ENCODE measurements at regions not wholly inside any gene's neighbourhood (a gene's known extent, or its start where the extent isn't known, plus 50 kb on each side); places are given as distances from the start of the nearest gene placed in this dataset.

DNA sequence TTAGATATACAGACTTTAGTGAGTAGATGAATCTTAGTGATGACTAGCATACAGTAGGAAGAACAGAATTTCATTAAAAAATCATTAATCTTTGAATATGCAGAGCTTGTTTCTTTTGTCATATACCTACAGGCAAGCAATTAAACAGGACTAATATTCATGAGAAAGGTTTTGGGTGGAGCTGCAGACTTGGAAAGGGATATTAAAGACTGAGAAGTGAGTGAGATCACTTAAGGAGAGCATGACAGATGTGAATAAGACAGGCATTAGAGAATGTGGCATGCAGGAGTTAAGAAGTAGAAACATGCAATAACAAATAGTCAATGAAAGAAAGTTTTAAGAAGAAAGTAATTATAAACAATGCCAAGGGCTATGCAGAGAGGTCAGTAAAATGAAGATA is 187.7 kb downstream of the TMTC3 start:
- Mint-ChIP-seq H3K27ac (no peak overlapping the region), H3K4me1 (ENCODE audit: low read depth) (no peaks in the 10 kb centered on the region), H3K36me3 (ENCODE audit: low read depth) (no peaks in the 10 kb centered on the region), H3K27me3 (peaks cover 1% of the 10 kb centered on the region), H3K4me3 (no peak overlapping the region), H3K9me3 (no peaks in the 10 kb centered on the region)
- no peak for DNase-seq

DNA sequence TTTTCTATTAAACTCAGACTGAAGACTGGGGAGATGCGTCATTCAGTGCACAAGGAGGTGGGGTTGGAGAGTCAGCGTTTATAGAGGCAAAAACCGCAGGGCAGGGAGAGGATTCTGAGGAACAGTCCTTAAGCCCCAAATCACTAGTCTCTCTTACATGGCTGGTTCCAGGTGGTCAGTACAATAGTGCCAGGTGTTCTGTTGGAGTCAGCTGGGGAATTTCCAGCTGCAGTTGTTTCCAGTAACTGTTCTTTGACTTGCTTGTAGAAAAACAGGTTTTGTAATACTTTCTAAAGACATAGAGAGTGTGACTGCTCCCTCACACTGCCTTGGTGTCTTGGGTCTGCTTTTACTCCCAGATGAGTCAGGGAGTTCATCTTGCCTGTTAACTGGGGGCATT is 192.2 kb downstream of the TMTC3 start:
- H3K27me3 Mint-ChIP-seq: no peaks in the 10 kb centered on the region
- no peak overlapping the region for H3K4me3 Mint-ChIP-seq
- no peaks in the 10 kb centered on the region for H3K36me3 Mint-ChIP-seq (ENCODE audit: low read depth)
- H3K4me1 Mint-ChIP-seq (ENCODE audit: low read depth): no peaks in the 10 kb centered on the region
- H3K9me3 Mint-ChIP-seq: no peaks in the 10 kb centered on the region
- no peak for DNase-seq
- H3K27ac Mint-ChIP-seq: no peak overlapping the region

DNA sequence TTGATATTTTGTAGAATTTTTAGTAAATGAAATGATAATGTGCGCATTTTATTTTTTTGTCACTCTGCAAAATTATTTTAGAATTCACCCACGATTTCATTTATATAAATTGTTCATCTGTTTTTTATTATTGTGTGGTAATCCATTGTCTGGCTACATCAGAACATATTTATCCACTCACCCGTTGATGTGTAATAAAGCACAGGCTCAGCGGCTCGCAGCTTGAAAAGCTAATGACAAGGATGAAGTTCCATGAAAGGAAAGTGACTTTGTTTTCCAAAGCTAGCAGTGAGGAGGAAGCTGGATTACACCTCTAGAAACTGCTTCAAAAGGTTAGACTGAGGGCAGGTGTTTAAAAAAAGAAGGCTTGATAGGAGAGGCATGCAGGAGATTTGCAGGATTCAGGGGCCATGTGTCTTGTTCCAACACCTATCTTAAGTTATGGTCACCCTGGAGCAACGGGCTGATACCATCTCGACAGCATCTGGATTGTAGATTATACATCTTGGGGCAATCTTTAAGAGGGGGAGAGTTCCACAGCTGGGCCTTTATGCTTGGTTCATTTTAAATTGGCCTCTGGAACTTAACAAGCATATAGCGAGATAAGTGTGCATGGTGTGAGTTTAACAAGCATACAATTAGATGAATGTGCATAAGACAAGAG is 194.1 kb downstream of the TMTC3 start:
- Mint-ChIP-seq H3K4me1 (ENCODE audit: low read depth) (no peaks in the 10 kb centered on the region), H3K9me3 (no peaks in the 10 kb centered on the region), H3K27ac (no peak overlapping the region), H3K27me3 (no peaks in the 10 kb centered on the region), H3K4me3 (no peak overlapping the region), H3K36me3 (ENCODE audit: low read depth) (no peaks in the 10 kb centered on the region)
- no peak for DNase-seq

DNA sequence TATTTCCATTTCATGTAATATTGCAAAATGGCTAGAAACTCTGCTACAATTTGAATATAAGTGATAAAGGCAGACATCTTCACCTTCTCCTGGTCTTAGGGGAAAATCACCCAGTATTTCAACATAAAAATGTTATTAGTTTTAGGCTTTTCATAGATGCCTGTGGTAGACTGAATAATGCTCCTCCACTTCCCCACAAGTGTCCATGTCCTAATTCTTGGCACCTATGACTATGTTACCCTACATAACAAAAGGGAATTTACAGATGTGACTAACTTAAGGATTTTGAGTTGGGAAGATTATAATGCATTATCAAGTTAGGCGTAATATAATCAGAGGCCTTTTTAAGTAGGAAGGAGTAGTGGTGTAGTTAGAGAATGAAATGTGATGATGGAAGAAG is 196.4 kb downstream of the TMTC3 start:
- H3K9me3 Mint-ChIP-seq: no peaks in the 10 kb centered on the region
- H3K27me3 Mint-ChIP-seq: no peaks in the 10 kb centered on the region
- H3K4me1 Mint-ChIP-seq (ENCODE audit: low read depth): no peaks in the 10 kb centered on the region
- no peak overlapping the region for H3K27ac Mint-ChIP-seq
- no peaks in the 10 kb centered on the region for H3K36me3 Mint-ChIP-seq (ENCODE audit: low read depth)
- no peak overlapping the region for H3K4me3 Mint-ChIP-seq
- no peak for DNase-seq

DNA sequence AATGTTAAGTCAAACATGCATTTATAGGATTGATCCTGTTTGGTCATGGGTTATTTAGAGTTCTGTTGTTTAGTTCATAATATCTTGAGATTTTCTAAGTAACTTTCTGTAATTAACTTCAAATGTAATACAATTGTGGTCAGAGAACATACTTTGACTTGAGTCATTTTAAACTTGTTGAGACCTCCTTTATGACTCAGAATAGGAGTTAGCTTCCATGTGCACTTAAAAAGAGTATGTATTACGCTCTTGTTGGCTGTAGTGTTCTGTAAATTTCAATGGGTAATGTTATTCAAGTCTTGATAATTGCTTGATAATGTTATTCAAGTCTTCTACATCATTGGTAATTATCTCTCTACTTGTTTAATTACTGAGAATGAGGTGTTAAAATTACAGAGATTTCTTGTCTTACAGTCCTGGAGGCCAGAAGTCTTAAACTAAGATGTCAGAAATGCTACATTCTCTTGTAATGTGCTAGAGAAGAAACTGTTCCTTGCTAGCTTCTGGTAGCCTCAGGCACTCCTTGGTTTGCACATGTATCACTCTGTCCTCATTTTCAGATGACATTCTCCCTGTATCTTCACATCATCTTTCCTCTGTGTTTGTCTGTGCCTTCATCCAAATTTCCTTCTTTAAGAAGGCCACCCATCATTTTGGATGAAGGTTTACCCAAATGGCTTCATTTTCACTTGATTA is 197.3 kb downstream of the TMTC3 start:
- no peaks in the 10 kb centered on the region for H3K27me3 Mint-ChIP-seq
- no peaks in the 10 kb centered on the region for H3K9me3 Mint-ChIP-seq
- H3K4me1 Mint-ChIP-seq (ENCODE audit: low read depth): no peaks in the 10 kb centered on the region
- DNase-seq: no peak
- no peaks in the 10 kb centered on the region for H3K36me3 Mint-ChIP-seq (ENCODE audit: low read depth)
- H3K27ac Mint-ChIP-seq: no peak overlapping the region
- no peak overlapping the region for H3K4me3 Mint-ChIP-seq

DNA sequence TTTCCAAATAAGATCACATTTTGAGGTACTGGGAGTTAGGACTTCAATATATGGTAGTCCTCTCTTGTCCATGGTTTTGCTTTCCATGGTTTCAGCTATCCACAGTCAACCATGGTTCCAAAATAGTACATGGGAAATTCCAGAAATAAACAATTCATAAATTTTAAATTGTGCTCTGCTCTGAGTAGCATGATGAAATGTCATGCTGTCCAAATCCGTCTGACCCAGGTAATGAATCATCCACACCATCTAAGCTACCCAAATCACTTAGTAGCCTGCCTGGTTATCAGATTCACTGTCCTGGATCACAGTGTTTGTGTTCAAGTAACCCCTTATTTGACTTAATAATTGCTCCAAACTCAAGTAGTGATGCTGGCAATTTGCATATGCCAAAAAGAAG is 197.9 kb downstream of the TMTC3 start:
- no peak overlapping the region for H3K27ac Mint-ChIP-seq
- no peaks in the 10 kb centered on the region for H3K9me3 Mint-ChIP-seq
- H3K4me1 Mint-ChIP-seq (ENCODE audit: low read depth): no peaks in the 10 kb centered on the region
- H3K27me3 Mint-ChIP-seq: no peaks in the 10 kb centered on the region
- no peak for DNase-seq
- no peak overlapping the region for H3K4me3 Mint-ChIP-seq
- H3K36me3 Mint-ChIP-seq (ENCODE audit: low read depth): no peaks in the 10 kb centered on the region

DNA sequence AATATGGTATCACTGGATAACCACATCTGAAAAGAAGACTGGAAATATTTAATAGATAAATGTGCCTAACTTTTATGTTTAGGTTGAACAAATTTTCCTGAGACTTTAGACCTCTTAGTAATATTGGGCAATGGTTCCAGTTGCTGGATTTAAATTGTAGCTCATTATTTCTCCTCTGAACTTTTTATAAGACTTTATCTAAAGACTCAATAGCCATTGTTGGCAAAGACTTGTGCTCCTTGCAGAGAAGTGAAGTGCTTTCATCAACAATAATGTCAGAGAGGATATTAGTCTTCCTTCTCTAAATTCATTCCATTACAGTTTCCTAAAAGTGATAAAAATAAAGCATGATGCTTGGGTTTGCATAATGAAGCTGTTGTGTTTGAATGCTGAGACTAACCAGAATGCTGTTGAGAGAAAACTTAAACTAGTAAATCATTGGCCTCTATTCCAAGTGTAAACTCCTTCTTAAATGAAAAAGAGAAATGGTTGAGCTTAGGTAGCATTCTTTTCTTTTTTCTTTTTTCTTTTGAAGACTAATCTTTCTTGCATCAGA is 200.2 kb downstream of the TMTC3 start:
- Mint-ChIP-seq H3K9me3 (no peaks in the 10 kb centered on the region), H3K27me3 (no peaks in the 10 kb centered on the region), H3K4me3 (no peak overlapping the region), H3K36me3 (ENCODE audit: low read depth) (no peaks in the 10 kb centered on the region), H3K4me1 (ENCODE audit: low read depth) (no peaks in the 10 kb centered on the region), H3K27ac (no peak overlapping the region)
- no peak for DNase-seq

DNA sequence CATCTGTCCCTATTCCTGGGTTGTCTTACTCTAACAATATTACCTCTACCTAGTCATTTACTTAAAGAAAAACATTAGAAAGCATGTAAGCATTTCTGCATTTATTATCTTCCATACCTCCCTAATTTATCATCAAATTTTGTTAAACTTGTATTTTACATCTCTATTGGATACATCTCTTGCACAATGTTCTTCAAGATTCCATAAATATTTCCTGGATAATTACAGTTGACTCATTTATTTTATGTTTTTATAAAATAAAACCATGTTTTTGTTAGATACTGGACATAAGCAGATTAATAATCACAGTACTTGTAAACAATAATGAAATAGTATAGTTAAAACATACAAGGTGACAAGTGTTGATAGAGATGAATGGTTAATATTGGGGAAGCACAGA is 209.0 kb downstream of the TMTC3 start:
- Mint-ChIP-seq H3K4me1 (ENCODE audit: low read depth) (no peaks in the 10 kb centered on the region), H3K4me3 (no peak overlapping the region), H3K27ac (no peak overlapping the region), H3K27me3 (no peaks in the 10 kb centered on the region), H3K36me3 (ENCODE audit: low read depth) (no peaks in the 10 kb centered on the region), H3K9me3 (peaks cover 4% of the 10 kb centered on the region)
- no peak for DNase-seq

DNA sequence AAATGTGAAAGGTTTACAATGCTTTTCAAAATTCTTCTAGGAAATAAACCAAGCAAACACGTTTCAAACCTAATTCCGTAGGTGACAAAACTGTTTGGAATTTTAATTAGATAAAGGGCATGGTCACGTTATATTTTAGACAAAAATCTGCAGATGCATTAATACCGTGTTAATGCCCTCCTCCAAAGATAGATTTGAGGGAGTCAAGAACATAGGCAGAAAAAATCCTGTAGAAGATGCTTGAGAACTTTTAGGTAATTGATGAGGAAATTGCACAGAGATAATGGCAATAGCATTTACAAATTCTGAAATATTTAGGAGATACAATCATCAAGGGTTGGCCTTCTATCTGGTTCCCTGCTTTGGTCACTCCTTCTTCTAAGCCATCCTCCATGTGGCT is 212.6 kb downstream of the TMTC3 start:
- Mint-ChIP-seq H3K4me3 (no peak overlapping the region), H3K27ac (no peak overlapping the region), H3K9me3 (no peaks in the 10 kb centered on the region), H3K27me3 (no peaks in the 10 kb centered on the region), H3K36me3 (ENCODE audit: low read depth) (no peaks in the 10 kb centered on the region), H3K4me1 (ENCODE audit: low read depth) (no peaks in the 10 kb centered on the region)
- no peak for DNase-seq

DNA sequence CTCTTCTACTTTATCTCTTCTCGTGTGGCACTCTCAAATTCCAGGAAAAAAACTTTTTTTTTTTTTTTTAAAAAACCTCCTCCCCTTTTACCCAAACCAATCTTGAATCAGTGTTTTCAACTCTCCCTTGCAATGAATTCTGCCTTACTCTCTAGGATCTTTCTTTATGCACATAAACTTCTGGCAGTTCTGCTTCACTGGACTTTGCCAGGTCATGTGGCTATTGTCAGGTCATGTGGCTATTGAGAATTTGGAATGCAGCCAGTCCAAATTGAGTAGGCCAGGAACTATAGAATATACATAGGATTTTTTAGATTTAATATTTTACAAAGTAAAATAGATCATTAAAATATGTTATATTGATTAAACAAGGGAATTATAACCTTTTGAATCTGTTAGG is 218.2 kb downstream of the TMTC3 start:
- DNase-seq: no peak
- H3K4me1 Mint-ChIP-seq (ENCODE audit: low read depth): no peaks in the 10 kb centered on the region
- H3K36me3 Mint-ChIP-seq (ENCODE audit: low read depth): no peaks in the 10 kb centered on the region
- H3K27ac Mint-ChIP-seq: no peak overlapping the region
- no peak overlapping the region for H3K4me3 Mint-ChIP-seq
- H3K9me3 Mint-ChIP-seq: no peaks in the 10 kb centered on the region
- H3K27me3 Mint-ChIP-seq: no peaks in the 10 kb centered on the region

DNA sequence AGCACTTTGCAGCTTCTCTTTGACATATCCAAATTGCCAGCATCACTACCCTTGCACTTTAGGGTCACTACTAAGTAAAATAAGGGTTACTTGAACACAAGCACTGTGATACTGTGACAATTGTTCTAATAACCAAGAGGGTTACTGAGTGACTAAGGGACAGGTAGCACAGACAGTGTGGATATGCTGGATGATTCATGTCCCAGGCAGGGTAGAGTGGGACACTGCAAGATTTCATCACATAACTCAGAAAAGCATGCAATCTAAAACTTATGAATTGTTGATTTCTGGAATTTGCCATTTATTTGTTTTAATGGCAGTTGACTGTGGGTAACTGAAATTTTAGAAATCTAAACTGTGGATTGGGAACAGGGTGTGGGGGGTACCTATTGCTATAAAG is 218.8 kb downstream of the KITLG start:
- H3K9me3 Mint-ChIP-seq: no peaks in the 10 kb centered on the region
- no peak for DNase-seq
- no peaks in the 10 kb centered on the region for H3K36me3 Mint-ChIP-seq (ENCODE audit: low read depth)
- H3K4me1 Mint-ChIP-seq (ENCODE audit: low read depth): no peaks in the 10 kb centered on the region
- no peak overlapping the region for H3K27ac Mint-ChIP-seq
- no peak overlapping the region for H3K4me3 Mint-ChIP-seq
- no peaks in the 10 kb centered on the region for H3K27me3 Mint-ChIP-seq

DNA sequence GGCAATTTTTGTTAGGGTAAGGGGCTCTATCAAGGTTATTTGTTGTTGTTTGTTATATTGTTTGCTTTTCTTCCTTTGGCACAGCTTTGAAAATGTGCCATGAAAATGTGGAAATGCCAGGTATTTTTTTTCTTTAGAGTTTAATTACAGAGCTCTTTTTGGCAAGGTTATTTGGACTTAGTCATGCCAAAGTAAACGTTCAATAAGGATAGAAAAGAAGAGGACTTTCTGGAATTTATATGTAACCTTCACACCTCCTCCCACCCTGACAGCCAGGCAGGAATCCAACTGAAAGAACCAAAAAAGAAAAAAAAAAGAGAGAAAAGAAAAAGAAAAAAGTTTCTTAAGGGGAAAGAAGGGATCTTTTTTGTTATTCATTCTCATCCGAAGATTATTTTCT is 217.8 kb downstream of the KITLG start:
- Mint-ChIP-seq H3K27ac (no peak overlapping the region), H3K36me3 (ENCODE audit: low read depth) (no peaks in the 10 kb centered on the region), H3K4me1 (ENCODE audit: low read depth) (no peaks in the 10 kb centered on the region), H3K4me3 (no peak overlapping the region), H3K27me3 (no peaks in the 10 kb centered on the region), H3K9me3 (no peaks in the 10 kb centered on the region)
- DNase-seq: no peak

DNA sequence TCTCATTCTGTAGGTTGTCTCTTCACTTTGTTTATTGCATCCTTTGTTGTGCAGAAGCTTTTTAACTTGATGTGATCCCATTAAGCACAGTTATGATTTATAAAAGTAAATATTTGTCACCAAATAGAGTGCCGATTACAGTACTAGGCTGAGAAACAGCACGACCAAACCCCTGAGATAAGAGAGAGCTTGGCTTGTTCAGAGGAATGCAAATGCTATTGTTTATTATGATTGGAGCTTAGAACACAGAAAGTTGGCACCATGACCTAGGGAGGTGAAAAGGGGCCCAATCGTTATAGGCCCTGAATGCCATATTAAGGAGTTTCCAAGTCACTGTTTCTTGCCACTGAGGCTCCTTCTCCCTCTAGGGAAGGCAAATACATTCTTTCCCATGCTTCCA is 214.9 kb downstream of the KITLG start:
- Mint-ChIP-seq H3K9me3 (no peaks in the 10 kb centered on the region), H3K36me3 (ENCODE audit: low read depth) (no peaks in the 10 kb centered on the region), H3K27me3 (no peaks in the 10 kb centered on the region), H3K27ac (no peak overlapping the region), H3K4me1 (ENCODE audit: low read depth) (no peaks in the 10 kb centered on the region), H3K4me3 (no peak overlapping the region)
- DNase-seq: no peak

DNA sequence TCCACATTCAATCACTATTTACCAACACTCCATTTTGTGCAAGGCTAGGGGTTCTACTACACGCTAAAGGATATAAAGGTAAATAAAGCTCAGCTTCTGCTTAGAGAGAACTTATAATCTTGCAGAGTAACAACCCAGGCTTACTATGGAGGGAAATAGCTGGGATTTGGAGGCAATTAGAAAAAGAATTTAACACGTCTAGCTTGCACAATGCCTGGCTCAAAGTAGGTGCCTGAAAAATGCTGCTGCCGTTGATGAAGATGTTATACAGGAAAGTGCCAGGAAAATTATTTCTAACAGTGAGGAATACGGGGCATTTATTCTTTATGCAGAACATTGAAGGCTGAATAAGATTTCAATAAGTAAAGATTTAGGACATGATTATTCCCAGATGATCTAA is 214.2 kb downstream of the KITLG start:
- H3K27ac Mint-ChIP-seq: no peak overlapping the region
- H3K27me3 Mint-ChIP-seq: no peaks in the 10 kb centered on the region
- no peaks in the 10 kb centered on the region for H3K36me3 Mint-ChIP-seq (ENCODE audit: low read depth)
- no peak overlapping the region for H3K4me3 Mint-ChIP-seq
- no peaks in the 10 kb centered on the region for H3K4me1 Mint-ChIP-seq (ENCODE audit: low read depth)
- no peak for DNase-seq
- no peaks in the 10 kb centered on the region for H3K9me3 Mint-ChIP-seq

DNA sequence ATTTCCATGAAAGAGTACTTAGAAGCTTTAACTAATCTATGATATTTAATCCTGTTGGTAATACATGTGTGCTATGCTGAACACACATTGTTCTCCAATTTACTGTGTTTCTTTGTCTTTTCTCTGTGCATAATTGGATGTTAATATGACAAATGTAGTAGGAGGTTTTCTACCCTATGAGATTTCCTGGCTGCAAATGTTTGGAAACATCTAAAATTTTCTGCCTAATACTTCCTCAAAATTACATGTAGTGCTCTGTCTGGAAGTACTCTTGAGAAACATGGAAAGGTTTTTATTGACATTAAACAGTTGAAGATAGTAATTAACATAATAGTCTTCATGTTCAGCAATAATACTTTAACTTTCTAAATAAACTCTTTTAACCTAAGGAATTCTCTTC is 213.0 kb downstream of the KITLG start:
- Mint-ChIP-seq H3K27me3 (no peaks in the 10 kb centered on the region), H3K36me3 (ENCODE audit: low read depth) (no peaks in the 10 kb centered on the region), H3K9me3 (no peaks in the 10 kb centered on the region), H3K27ac (no peak overlapping the region), H3K4me1 (ENCODE audit: low read depth) (no peaks in the 10 kb centered on the region), H3K4me3 (no peak overlapping the region)
- DNase-seq: no peak
